ENCODE measurements at regions not wholly inside any gene's neighbourhood (a gene's known extent, or its start where the extent isn't known, plus 50 kb on each side); places are given as distances from the start of the nearest gene placed in this dataset.
"Not testable (repeated sequence)": the region's sequence is repeated elsewhere in the genome, so short reads cannot be mapped to it uniquely, and the experiment has no call there.

GRCh38 chr22:25393121-25393805 lies 171.2 kb upstream of the GRK3 start:
- Histone ChIP-seq H3K36me3 (ENCODE audit: control insufficient read depth, insufficient read depth, low read length) (no peaks in the 10 kb centered on the region), H3K27ac (ENCODE audit: low read depth, low read length) (no peak overlapping the region), H3K4me1 (ENCODE audit: control insufficient read depth, insufficient read depth, low read length) (no peaks in the 10 kb centered on the region)

DNA sequence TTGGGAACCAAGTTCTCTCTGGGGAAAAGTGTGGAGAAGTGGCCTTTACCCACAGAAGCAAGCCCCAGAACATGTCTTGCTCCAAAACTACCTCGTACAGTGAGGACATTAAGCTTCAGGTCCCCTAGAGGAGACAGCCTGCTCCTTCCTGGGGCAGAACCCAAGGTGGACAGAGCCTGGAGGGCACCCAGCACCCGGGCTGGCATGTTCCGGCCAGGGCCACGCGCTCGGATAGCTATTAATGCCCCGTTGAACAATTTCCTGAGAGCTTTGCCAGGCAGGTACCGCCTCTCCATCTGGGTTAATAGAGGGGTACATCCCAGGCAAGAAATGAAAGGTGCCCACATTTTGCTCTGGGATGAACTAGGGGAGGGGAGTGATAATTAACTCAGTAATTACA lies 169.0 kb upstream of the GRK3 start:
- Histone ChIP-seq H3K27ac (ENCODE audit: low read depth, low read length) (no peak overlapping the region), H3K9ac (ENCODE audit: low read length) (no peak overlapping the region)

More at GRCh38 chr22:25393121-25393805, 171.2 kb upstream of the GRK3 start:
- no peak overlapping the region for H3K4me3 ChIP-seq (ENCODE audit: low read length)
- H3K27me3 ChIP-seq (ENCODE audit: control insufficient read depth, insufficient read depth, low read length): no peaks in the 10 kb centered on the region
- H3K9ac ChIP-seq (ENCODE audit: low read length): no peak overlapping the region

DNA sequence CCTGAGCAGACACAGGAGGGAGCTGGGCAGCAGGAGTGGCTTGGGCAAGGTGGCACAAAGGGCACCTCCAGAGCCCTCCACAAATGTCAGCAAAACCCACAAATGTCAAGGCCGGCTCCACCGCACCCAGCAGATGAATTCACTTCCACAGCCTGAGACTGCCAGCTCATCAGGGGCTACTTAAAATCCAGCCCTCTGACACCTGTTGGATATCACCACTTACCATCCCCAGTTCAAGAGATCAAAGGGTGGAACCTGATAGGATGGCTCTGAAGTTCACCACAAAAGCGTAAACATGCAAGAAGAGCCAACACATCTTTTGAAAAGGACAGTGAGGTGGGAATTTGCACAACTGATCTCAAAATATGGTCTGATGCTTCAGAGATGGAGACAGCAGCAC lies 168.6 kb upstream of the GRK3 start:
- Histone ChIP-seq H3K9ac (ENCODE audit: low read length) (no peak overlapping the region), H3K27me3 (ENCODE audit: control insufficient read depth, insufficient read depth, low read length) (no peaks in the 10 kb centered on the region), H3K27ac (ENCODE audit: low read depth, low read length) (no peak overlapping the region), H3K4me1 (ENCODE audit: control insufficient read depth, insufficient read depth, low read length) (peaks cover 4% of the 10 kb centered on the region), H3K4me3 (ENCODE audit: low read length) (no peak overlapping the region), H3K36me3 (ENCODE audit: control insufficient read depth, insufficient read depth, low read length) (no peaks in the 10 kb centered on the region)

More for the DNA sequence above, 169.0 kb upstream of the GRK3 start:
- H3K4me1 ChIP-seq (ENCODE audit: control insufficient read depth, insufficient read depth, low read length): no peaks in the 10 kb centered on the region
- no peaks in the 10 kb centered on the region for H3K27me3 ChIP-seq (ENCODE audit: control insufficient read depth, insufficient read depth, low read length)
- H3K36me3 ChIP-seq (ENCODE audit: control insufficient read depth, insufficient read depth, low read length): no peaks in the 10 kb centered on the region
- no peak overlapping the region for H3K4me3 ChIP-seq (ENCODE audit: low read length)

GRCh38 chr22:25396615-25397200 lies 167.8 kb upstream of the GRK3 start:
- Histone ChIP-seq H3K27ac (ENCODE audit: low read depth, low read length) (no peak overlapping the region), H3K27me3 (ENCODE audit: control insufficient read depth, insufficient read depth, low read length) (no peaks in the 10 kb centered on the region), H3K4me1 (ENCODE audit: control insufficient read depth, insufficient read depth, low read length) (peaks cover 7% of the 10 kb centered on the region), H3K9ac (ENCODE audit: low read length) (no peak overlapping the region), H3K36me3 (ENCODE audit: control insufficient read depth, insufficient read depth, low read length) (no peaks in the 10 kb centered on the region), H3K4me3 (ENCODE audit: low read length) (no peak overlapping the region)

DNA sequence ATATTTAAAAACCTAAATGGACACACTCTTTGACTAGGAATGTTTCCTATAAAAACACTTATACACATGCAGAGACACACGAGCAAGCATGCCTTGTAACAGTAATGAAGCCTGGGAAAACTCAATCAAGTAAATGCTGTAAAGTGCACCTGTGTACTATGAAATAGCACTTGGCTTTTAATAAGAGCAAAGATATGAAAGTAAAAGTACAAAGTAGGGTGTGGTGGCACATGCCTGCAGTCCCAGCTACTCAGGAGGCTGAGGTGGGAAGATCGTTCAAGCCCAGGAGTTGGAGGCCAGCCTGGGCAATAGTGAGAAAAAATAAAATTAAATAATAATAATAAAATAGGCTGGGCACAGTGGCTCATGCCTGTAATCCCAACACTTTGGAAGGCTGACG lies 166.9 kb upstream of the GRK3 start:
- Histone ChIP-seq H3K27ac (ENCODE audit: low read depth, low read length) (no peak overlapping the region), H3K27me3 (ENCODE audit: control insufficient read depth, insufficient read depth, low read length) (no peaks in the 10 kb centered on the region), H3K4me1 (ENCODE audit: control insufficient read depth, insufficient read depth, low read length) (peaks cover 13% of the 10 kb centered on the region)

GRCh38 chr22:25398591-25399062 lies 165.8 kb upstream of the GRK3 start:
- H3K27me3 ChIP-seq (ENCODE audit: control insufficient read depth, insufficient read depth, low read length); H3K4me3 ChIP-seq (ENCODE audit: low read length); H3K27ac ChIP-seq (ENCODE audit: low read depth, low read length); H3K36me3 ChIP-seq (ENCODE audit: control insufficient read depth, insufficient read depth, low read length); H3K9ac ChIP-seq (ENCODE audit: low read length): not testable (repeated sequence)
- peaks cover 16% of the 10 kb centered on the region for H3K4me1 ChIP-seq (ENCODE audit: control insufficient read depth, insufficient read depth, low read length)

More for the DNA sequence above, 166.9 kb upstream of the GRK3 start:
- no peak overlapping the region for H3K4me3 ChIP-seq (ENCODE audit: low read length)
- no peak overlapping the region for H3K9ac ChIP-seq (ENCODE audit: low read length)
- H3K36me3 ChIP-seq (ENCODE audit: control insufficient read depth, insufficient read depth, low read length): no peaks in the 10 kb centered on the region

GRCh38 chr22:25399649-25400151 lies 164.8 kb upstream of the GRK3 start:
- H3K9ac ChIP-seq (ENCODE audit: low read length): no peak overlapping the region
- H3K27me3 ChIP-seq (ENCODE audit: control insufficient read depth, insufficient read depth, low read length): no peaks in the 10 kb centered on the region
- H3K27ac ChIP-seq (ENCODE audit: low read depth, low read length): no peak overlapping the region
- H3K4me3 ChIP-seq (ENCODE audit: low read length): no peak overlapping the region
- H3K36me3 ChIP-seq (ENCODE audit: control insufficient read depth, insufficient read depth, low read length): no peaks in the 10 kb centered on the region
- H3K4me1 ChIP-seq (ENCODE audit: control insufficient read depth, insufficient read depth, low read length): peaks cover 16% of the 10 kb centered on the region

GRCh38 chr22:25402160-25402500 lies 162.3 kb upstream of the GRK3 start:
- no peak overlapping the region for H3K4me3 ChIP-seq (ENCODE audit: low read length)
- no peak overlapping the region for H3K27ac ChIP-seq (ENCODE audit: low read depth, low read length)
- H3K4me1 ChIP-seq (ENCODE audit: control insufficient read depth, insufficient read depth, low read length): peaks cover 16% of the 10 kb centered on the region
- no peaks in the 10 kb centered on the region for H3K36me3 ChIP-seq (ENCODE audit: control insufficient read depth, insufficient read depth, low read length)
- no peak overlapping the region for H3K9ac ChIP-seq (ENCODE audit: low read length)
- H3K27me3 ChIP-seq (ENCODE audit: control insufficient read depth, insufficient read depth, low read length): no peaks in the 10 kb centered on the region

DNA sequence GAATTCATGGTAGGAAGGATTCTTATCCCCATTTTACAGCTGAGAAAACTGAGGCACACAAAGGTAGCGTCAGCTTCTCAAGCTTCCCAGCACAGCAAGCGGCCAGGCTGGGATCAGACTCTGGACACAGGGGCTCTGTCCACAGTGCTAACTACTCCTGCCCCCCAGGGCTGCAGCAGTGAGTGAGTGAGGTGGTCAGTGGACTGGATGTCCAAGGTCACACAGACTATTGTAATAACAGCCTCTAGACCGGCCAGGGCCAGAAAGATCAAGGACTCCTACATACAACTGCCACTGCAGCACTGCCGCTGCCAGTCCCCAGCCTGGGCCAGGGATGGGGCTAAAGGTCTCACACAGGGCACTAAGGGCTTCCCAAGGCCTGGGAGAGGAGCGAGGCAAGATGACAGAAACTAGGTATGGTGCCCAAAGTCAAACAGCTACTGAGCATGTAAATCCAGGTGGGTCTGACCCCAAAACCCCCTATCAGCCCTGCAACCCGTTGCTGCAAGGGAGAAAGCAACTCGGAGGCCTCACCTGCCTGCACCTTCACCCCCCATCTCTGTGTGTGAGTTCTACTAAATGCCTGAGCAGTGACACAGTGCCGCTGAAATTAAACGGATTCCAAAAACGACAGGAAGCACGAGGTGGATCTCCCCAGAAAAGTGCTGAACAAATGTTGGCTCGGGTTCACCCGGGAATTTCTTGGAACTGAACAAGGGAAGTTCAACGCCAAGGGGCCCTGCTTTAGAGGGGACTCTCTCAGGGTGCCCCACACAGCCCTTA lies 161.8 kb upstream of the GRK3 start:
- H3K36me3 ChIP-seq (ENCODE audit: control insufficient read depth, insufficient read depth, low read length): no peaks in the 10 kb centered on the region
- no peaks in the 10 kb centered on the region for H3K27me3 ChIP-seq (ENCODE audit: control insufficient read depth, insufficient read depth, low read length)
- peak overlapping the region; percentile 57 for H3K27ac ChIP-seq (ENCODE audit: low read depth, low read length)
- peaks cover 16% of the 10 kb centered on the region for H3K4me1 ChIP-seq (ENCODE audit: control insufficient read depth, insufficient read depth, low read length)
- H3K4me3 ChIP-seq (ENCODE audit: low read length): peak overlapping the region; percentile 72
- no peak overlapping the region for H3K9ac ChIP-seq (ENCODE audit: low read length)

DNA sequence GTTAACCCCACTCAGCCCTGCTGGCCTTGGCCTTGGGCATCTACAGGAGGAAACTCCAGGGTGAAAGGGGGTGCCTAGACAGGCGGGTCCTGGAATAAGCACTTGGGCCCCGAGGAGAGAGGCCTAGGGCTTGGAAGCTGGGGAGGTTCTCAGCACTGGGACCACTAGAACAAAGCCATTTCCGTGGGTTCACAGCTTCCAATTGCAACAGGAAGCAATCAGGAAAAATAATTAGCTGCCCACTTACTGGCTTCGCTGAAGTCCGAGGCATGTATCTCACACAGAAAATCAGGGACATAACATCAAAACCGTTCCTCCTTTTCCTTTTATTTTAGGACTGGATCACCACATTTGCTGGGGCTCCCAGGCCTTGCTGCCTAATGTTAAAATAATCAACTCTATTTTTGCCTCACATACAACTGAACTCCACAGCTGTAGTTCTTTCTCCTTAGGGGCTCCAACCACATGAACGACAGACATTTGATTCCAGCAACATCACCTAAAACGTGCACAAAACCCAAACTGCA lies 161.1 kb upstream of the GRK3 start:
- Histone ChIP-seq H3K9ac (ENCODE audit: low read length) (no peak overlapping the region), H3K27ac (ENCODE audit: low read depth, low read length) (peak overlapping the region; percentile 57), H3K36me3 (ENCODE audit: control insufficient read depth, insufficient read depth, low read length) (no peaks in the 10 kb centered on the region), H3K4me3 (ENCODE audit: low read length) (peak overlapping the region; percentile 72), H3K27me3 (ENCODE audit: control insufficient read depth, insufficient read depth, low read length) (no peaks in the 10 kb centered on the region), H3K4me1 (ENCODE audit: control insufficient read depth, insufficient read depth, low read length) (peaks cover 16% of the 10 kb centered on the region)

GRCh38 chr22:25403811-25404471 lies 160.5 kb upstream of the GRK3 start:
- Histone ChIP-seq H3K36me3 (ENCODE audit: control insufficient read depth, insufficient read depth, low read length) (no peaks in the 10 kb centered on the region), H3K4me1 (ENCODE audit: control insufficient read depth, insufficient read depth, low read length) (peaks cover 16% of the 10 kb centered on the region), H3K27me3 (ENCODE audit: control insufficient read depth, insufficient read depth, low read length) (no peaks in the 10 kb centered on the region), H3K4me3 (ENCODE audit: low read length) (peak overlapping the region; percentile 72), H3K27ac (ENCODE audit: low read depth, low read length) (peak overlapping the region; percentile 57), H3K9ac (ENCODE audit: low read length) (no peak overlapping the region)

GRCh38 chr22:25404556-25404927 lies 159.9 kb upstream of the GRK3 start:
- peak overlapping the region; percentile 57 for H3K27ac ChIP-seq (ENCODE audit: low read depth, low read length)
- no peak overlapping the region for H3K9ac ChIP-seq (ENCODE audit: low read length)
- peaks cover 16% of the 10 kb centered on the region for H3K4me1 ChIP-seq (ENCODE audit: control insufficient read depth, insufficient read depth, low read length)
- peak overlapping the region; percentile 72 for H3K4me3 ChIP-seq (ENCODE audit: low read length)
- no peaks in the 10 kb centered on the region for H3K27me3 ChIP-seq (ENCODE audit: control insufficient read depth, insufficient read depth, low read length)
- H3K36me3 ChIP-seq (ENCODE audit: control insufficient read depth, insufficient read depth, low read length): no peaks in the 10 kb centered on the region
